Mammary epithelial cell (primary cell): ENCODE measurements at regions not wholly inside any gene's neighbourhood (a gene's known extent, or its start where the extent isn't known, plus 50 kb on each side); places are given as distances from the start of the nearest gene placed in this dataset.

Source experiments
- CTCF ChIP-seq, 2 donors: IDR thresholded peaks in 1 of 2; conservative IDR thresholded peaks in 1 of 2; 2 replicates each; pipeline ENCODE4 v1.5.1; 2011 to 2012; ENCODE audit warnings: inconsistent platforms in 2 of 2, low read length in 2 of 2, mild to moderate bottlenecking in 2 of 2, control low read depth in 1 of 2, low read depth in 1 of 2; ENCODE audit not compliant: insufficient read depth in 1 of 2; ENCODE audit errors: extremely low read depth in 1 of 2
- EZH2 ChIP-seq: IDR thresholded peaks from 2 replicates; pipeline ENCODE4 v1.6.1; 2012; ENCODE audit warnings: low read length, inconsistent platforms, borderline replicate concordance

- TF ChIP-seq EZH2 (no peak), CTCF (conservative IDR thresholded peaks at IDR 0.05 in 1 of 2, IDR thresholded peaks at IDR 0.05 in 1 of 2; ENCODE audit: extremely low read depth in 1 of 2, insufficient read depth in 1 of 2, low read depth in 1 of 2, low read length in 2 of 2) (no peak)
Observed at GRCh38 chr2:167900435-167901114, 346.8 kb downstream of the STK39 start.
